CD4-positive, alpha-beta T cell (primary cell): ENCODE measurements at regions not wholly inside any gene's neighbourhood (a gene's known extent, or its start where the extent isn't known, plus 50 kb on each side); places are given as distances from the start of the nearest gene placed in this dataset.

Experiments
- ATAC-seq: fragments of 200-7000 bp; cut with Tn5 transposase; one replicate; pipeline ENCODE4 v1.10.0; 2022; ENCODE audit warnings: mild to moderate bottlenecking; ENCODE audit not compliant: poor library complexity
- CTCF ChIA-PET: fragments of 350-600 bp; sonication (Branson Sonifier 250); formaldehyde crosslinking; loops from one replicate; lab custom pipeline; 2021; ENCODE audit warnings: antibody characterized with exemption, inconsistent platforms; lab: Charles Lee
- POLR2A ChIA-PET: fragments of 350-600 bp; sonication (Branson Sonifier 250); formaldehyde crosslinking; loops from one replicate; lab custom pipeline; 2021; ENCODE audit warnings: antibody characterized with exemption, inconsistent platforms; lab: Charles Lee
- DNase-seq, 14 experiments: peaks; one replicate each; pipeline ENCODE4 v3.0.0-alpha.2; 2013 to 2020; ENCODE audit warnings: mixed read lengths in 2 of 14
- H3K27ac ChIP-seq, 2 donors: one replicate each; pipeline versions ENCODE4 v1.5.1 to v1.7.0; 2013; ENCODE audit warnings: low read length in 2 of 2, low read depth in 1 of 2, mild to moderate bottlenecking in 1 of 2
- H3K27me3 ChIP-seq, 2 experiments: 1 replicate in 1 of 2; 2 replicates in 1 of 2; pipeline versions ENCODE4 v1.6.1 to v1.7.0; 2013; ENCODE audit warnings: low read length in 2 of 2, control low read depth in 1 of 2, mild to moderate bottlenecking in 1 of 2, moderate library complexity in 1 of 2; ENCODE audit not compliant: insufficient read depth in 2 of 2, control insufficient read depth in 1 of 2
- H3K36me3 ChIP-seq: one replicate; pipeline ENCODE4 v1.6.1; 2013; ENCODE audit warnings: low read length, control low read depth; ENCODE audit not compliant: insufficient read depth
- H3K4me1 ChIP-seq: one replicate; pipeline ENCODE4 v1.6.1; 2013; ENCODE audit warnings: low read length, control low read depth; ENCODE audit not compliant: insufficient read depth
- H3K4me3 ChIP-seq: one replicate; pipeline ENCODE4 v1.5.1; 2013; ENCODE audit warnings: mild to moderate bottlenecking, low read length, moderate library complexity
- H3K9me3 ChIP-seq, 2 experiments: 1 replicate in 1 of 2; 2 replicates in 1 of 2; pipeline versions ENCODE4 v1.6.1 to v1.7.0; 2013; ENCODE audit warnings: low read length in 2 of 2, mild to moderate bottlenecking in 2 of 2, control low read depth in 1 of 2, moderate library complexity in 1 of 2; ENCODE audit not compliant: control insufficient read depth in 1 of 2, insufficient read depth in 1 of 2
- H3K27ac Mint-ChIP-seq: one replicate; pipeline ENCODE4 v1.8.0; 2020; ENCODE audit warnings: mixed read lengths
- H3K27me3 Mint-ChIP-seq: one replicate; pipeline ENCODE4 v1.8.0; 2021; ENCODE audit warnings: mixed read lengths
- H3K36me3 Mint-ChIP-seq: one replicate; pipeline ENCODE4 v1.8.0; 2021; ENCODE audit warnings: low read depth, mixed read lengths
- H3K4me1 Mint-ChIP-seq: one replicate; pipeline ENCODE4 v1.8.0; 2021; ENCODE audit warnings: low read depth, mixed read lengths
- H3K4me3 Mint-ChIP-seq: one replicate; pipeline ENCODE4 v1.8.0; 2020; ENCODE audit warnings: mild to moderate bottlenecking, mixed read lengths
- H3K9me3 Mint-ChIP-seq: one replicate; pipeline ENCODE4 v1.8.0; 2020; ENCODE audit warnings: mixed read lengths
- CTCF ChIP-seq: fragments of 200-600 bp; IDR thresholded peaks from one replicate; pipeline ENCODE4 v1.8.0; 2022; ENCODE audit warnings: antibody characterized with exemption, mild to moderate bottlenecking
- intact Hi-C, 2 experiments: fragments of 100-400 bp; cut with DNase I in 1 of 2; cut with micrococcal nuclease in 1 of 2; formaldehyde crosslinking; loops; one replicate each; pipeline versions ENCODE4 v1.15.1 to v1.9.0; 2023 to 2025; cut with DNase I, micrococcal nuclease

GRCh38 chr15:98402486-98402885, 245.9 kb upstream of the IGF1R start:
- CTCF ChIA-PET: no interaction called here

GRCh38 chr15:98403169-98403568, 245.2 kb upstream of the IGF1R start:
- ChIA-PET POLR2A (no interaction called here), CTCF (no interaction called here)
- Mint-ChIP-seq H3K4me3 (no peak overlapping the region), H3K27ac (no peak overlapping the region), H3K27me3 (peaks cover 25% of the 10 kb centered on the region), H3K36me3 (no peaks in the 10 kb centered on the region), H3K4me1 (no peaks in the 10 kb centered on the region), H3K9me3 (peaks cover 2% of the 10 kb centered on the region)
- Histone ChIP-seq H3K36me3 (no peaks in the 10 kb centered on the region), H3K9me3 (peaks cover 0 to 3% of the 10 kb centered on the region in 2 experiments), H3K4me3 (no peak overlapping the region), H3K27ac (no peak overlapping the region), H3K27me3 (peaks cover 0 to 6% of the 10 kb centered on the region in 2 experiments), H3K4me1 (no peaks in the 10 kb centered on the region)
- no peak for TF ChIP-seq CTCF
- ATAC-seq (no peak), DNase-seq (no peak)
- intact Hi-C loops: no loop called here

More at GRCh38 chr15:98402486-98402885, 245.9 kb upstream of the IGF1R start:
- H3K9me3 ChIP-seq: peaks cover 0 to 3% of the 10 kb centered on the region in 2 experiments
- peaks cover 25% of the 10 kb centered on the region for H3K27me3 Mint-ChIP-seq
- H3K27me3 ChIP-seq: peaks cover 0 to 6% of the 10 kb centered on the region in 2 experiments
- POLR2A ChIA-PET: no interaction called here
- H3K4me1 ChIP-seq: no peaks in the 10 kb centered on the region
- intact Hi-C loops: no loop called here
- no peaks in the 10 kb centered on the region for H3K4me1 Mint-ChIP-seq
- H3K4me3 Mint-ChIP-seq: no peak overlapping the region
- TF ChIP-seq CTCF: no peak
- DNase-seq (no peak), ATAC-seq (no peak)
- H3K9me3 Mint-ChIP-seq: peaks cover 2% of the 10 kb centered on the region
- no peak overlapping the region for H3K27ac Mint-ChIP-seq
- no peak overlapping the region for H3K4me3 ChIP-seq
- no peak overlapping the region for H3K27ac ChIP-seq
- no peaks in the 10 kb centered on the region for H3K36me3 ChIP-seq
- H3K36me3 Mint-ChIP-seq: no peaks in the 10 kb centered on the region

GRCh38 chr15:98403569-98403968, 244.8 kb upstream of the IGF1R start:
- Histone ChIP-seq H3K36me3 (no peaks in the 10 kb centered on the region), H3K4me3 (no peak overlapping the region), H3K27me3 (peaks cover 0 to 5% of the 10 kb centered on the region in 2 experiments), H3K27ac (no peak overlapping the region), H3K9me3 (peaks cover 0 to 3% of the 10 kb centered on the region in 2 experiments), H3K4me1 (no peaks in the 10 kb centered on the region)
- H3K4me3 Mint-ChIP-seq: no peak overlapping the region
- ATAC-seq (no peak), DNase-seq (no peak)
- H3K4me1 Mint-ChIP-seq: no peaks in the 10 kb centered on the region
- CTCF ChIA-PET: no interaction called here
- H3K27ac Mint-ChIP-seq: no peak overlapping the region
- peaks cover 23% of the 10 kb centered on the region for H3K27me3 Mint-ChIP-seq
- no peak for TF ChIP-seq CTCF
- H3K9me3 Mint-ChIP-seq: peaks cover 2% of the 10 kb centered on the region
- POLR2A ChIA-PET: no interaction called here
- intact Hi-C loops: no loop called here
- no peaks in the 10 kb centered on the region for H3K36me3 Mint-ChIP-seq
